ENCODE measurements at regions not wholly inside any gene's neighbourhood (a gene's known extent, or its start where the extent isn't known, plus 50 kb on each side); places are given as distances from the start of the nearest gene placed in this dataset.

- TF ChIP-seq EZH2 (IDR thresholded peaks at IDR 0.05; ENCODE audit: borderline replicate concordance), result no peak
- TF ChIP-seq CTCF (IDR thresholded peaks at IDR 0.05; ENCODE audit: poor library complexity), result no peak
- TF ChIP-seq EZH2phosphoT487 (IDR thresholded peaks at IDR 0.05; ENCODE audit: low read depth, severe bottlenecking, unreplicated experiment), result no peak
Observed at GRCh38 chr4:130675266-130675665, 1579.3 kb downstream of the C4orf33 start.

Data from hepatocyte (in vitro differentiated cells).